ENCODE measurements at regions not wholly inside any gene's neighbourhood (a gene's known extent, or its start where the extent isn't known, plus 50 kb on each side); places are given as distances from the start of the nearest gene placed in this dataset.

GRCh38 chr14:51490205-51490604, 161.5 kb upstream of the FRMD6 start:
- FAIRE-seq (no peak), DNase-seq (ENCODE audit: low read depth in 1 of 2, low spot score in 2 of 2) (no peak)
- no peak overlapping the region for H4K8ac ChIP-seq (ENCODE audit: extremely low read depth, insufficient read depth, low read length)
- H3K4me1 ChIP-seq (replicated peaks in 1 of 4; ENCODE audit: control insufficient read depth in 3 of 4, insufficient read depth in 4 of 4, low read length in 3 of 4) = no peaks in the 10 kb centered on the region
- H3K36me3 ChIP-seq (ENCODE audit: control insufficient read depth in 2 of 4, insufficient read depth in 4 of 4, low read length in 3 of 4) = no peaks in the 10 kb centered on the region
- ChIA-PET POLR2A (ENCODE audit: partially characterized antibody) (no interaction called here), CTCF (ENCODE audit: partially characterized antibody) (interaction anchor here (0.6 to 1.6 kb wide), 2 partner anchors 13 to 206 kb away, joined by 3 to 5 read pairs; no protein-coding TSS in a partner anchor)
- no peak overlapping the region for H4K5ac ChIP-seq (ENCODE audit: insufficient read length, low read depth, low read length)
- WGBS, 2 experiments (ENCODE audit: extremely low coverage in 1 of 2, insufficient coverage in 1 of 2, insufficient read length in 1 of 2, insufficient replicate concordance in 2 of 2, low coverage in 1 of 2, low lambda C conversion rate in 2 of 2, missing lambda C conversion rate in 1 of 2) = 100% methylated on average over 3 of the region's 3 CpGs; no CpG with 5 or more reads in 1 of the 2 experiments
- H2BK5ac ChIP-seq (ENCODE audit: low read depth, low read length) = no peak overlapping the region
- no peak overlapping the region for H3K23ac ChIP-seq (ENCODE audit: insufficient read length)
- H2BK15ac ChIP-seq (ENCODE audit: low read length) = no peak overlapping the region
- no peak overlapping the region for H3K4me3 ChIP-seq (ENCODE audit: extremely low read depth in 1 of 4, insufficient read depth in 2 of 4, low read depth in 3 of 4, low read length in 4 of 4)
- no peak overlapping the region for H3K9ac ChIP-seq (replicated peaks in 1 of 4; ENCODE audit: extremely low read depth in 1 of 4, low read depth in 3 of 4, low read length in 3 of 4)
- H3K4me2 ChIP-seq (ENCODE audit: insufficient read depth in 1 of 2, low read depth in 2 of 2, low read length in 2 of 2) = no peak overlapping the region
- no peak overlapping the region for H2AFZ ChIP-seq (ENCODE audit: low read length)
- no peak overlapping the region for H2AK5ac ChIP-seq (ENCODE audit: low read depth, low read length)
- no peak overlapping the region for H2BK120ac ChIP-seq (replicated peaks; ENCODE audit: low read depth, low read length)
- H2BK12ac ChIP-seq (ENCODE audit: low read depth, low read length) = no peak overlapping the region
- no peak overlapping the region for H3K56ac ChIP-seq (replicated peaks; ENCODE audit: insufficient read length, low read depth, low read length)
- no peaks in the 10 kb centered on the region for H3K27me3 ChIP-seq (replicated peaks in 1 of 4; ENCODE audit: control insufficient read depth in 3 of 4, extremely low read depth in 1 of 4, insufficient read depth in 3 of 4, low read length in 3 of 4)
- no peak overlapping the region for H3K14ac ChIP-seq (ENCODE audit: insufficient read length)
- 0 out of 4 replicates have a peak, but pooled peaks cover 0 to 2% of the 10 kb centered on the region in 2 experiments for H3K9me3 ChIP-seq (ENCODE audit: insufficient read depth in 2 of 2, low read depth in 1 of 2, low read length in 1 of 2)
- no peaks in the 10 kb centered on the region for H3K79me2 ChIP-seq (ENCODE audit: control insufficient read depth in 1 of 2, insufficient read depth in 2 of 2, low read length in 2 of 2)
- H3K23me2 ChIP-seq (ENCODE audit: low read depth, low read length) = no peaks in the 10 kb centered on the region
- no peak overlapping the region for H2BK20ac ChIP-seq (ENCODE audit: low read length)
- H4K20me1 ChIP-seq (replicated peaks in 1 of 2; ENCODE audit: control insufficient read depth in 1 of 2, insufficient read depth in 2 of 2, low read length in 2 of 2) = no peaks in the 10 kb centered on the region
- no peaks in the 10 kb centered on the region for H3K79me1 ChIP-seq (ENCODE audit: low read depth, low read length)
- H3K27ac ChIP-seq (ENCODE audit: low read depth, low read length) = no peak overlapping the region
- no peak overlapping the region for H3K18ac ChIP-seq (ENCODE audit: extremely low read depth, low read length)
- no peak overlapping the region for H4K91ac ChIP-seq (replicated peaks; ENCODE audit: insufficient read length, low read length)
- H3K4ac ChIP-seq (replicated peaks; ENCODE audit: insufficient read length, low read depth, low read length) = no peak overlapping the region
- TF ChIP-seq CHD7 (IDR thresholded peaks at IDR 0.05; ENCODE audit: insufficient replicate concordance, low read length) = no peak

Measured in H1 (cell line).